ENCODE measurements at regions not wholly inside any gene's neighbourhood (a gene's known extent, or its start where the extent isn't known, plus 50 kb on each side); places are given as distances from the start of the nearest gene placed in this dataset.

- DNase-seq (ENCODE audit: low spot score) = no peak
Measured at GRCh38 chr4:127081041-127081440, 551.7 kb upstream of the INTU start.

GRCh38 chr4:127082986-127083385 is 549.8 kb upstream of the INTU start:
- no peak for DNase-seq (ENCODE audit: low spot score)

- peak; percentile 8 for DNase-seq (ENCODE audit: low spot score)
Measured at GRCh38 chr4:127084666-127085065, 548.1 kb upstream of the INTU start.

GRCh38 chr4:127097061-127097460 is 535.7 kb upstream of the INTU start:
- DNase-seq (ENCODE audit: low spot score) = peak; percentile 8

GRCh38 chr4:127102361-127102760 is 530.4 kb upstream of the INTU start:
- no peak for DNase-seq (ENCODE audit: low spot score)

- no peak for DNase-seq (ENCODE audit: low spot score)
Measured at GRCh38 chr4:127103681-127104115, 529.1 kb upstream of the INTU start.

- no peak for DNase-seq (ENCODE audit: low spot score)
Measured at GRCh38 chr4:127113844-127114362, 518.9 kb upstream of the INTU start.

GRCh38 chr4:127118681-127119080 is 514.1 kb upstream of the INTU start:
- no peak for DNase-seq (ENCODE audit: low spot score)

- DNase-seq (ENCODE audit: low spot score) = no peak
Measured at GRCh38 chr4:127120441-127121090, 512.2 kb upstream of the INTU start.

- no peak for DNase-seq (ENCODE audit: low spot score)
Measured at GRCh38 chr4:127124919-127125318, 507.8 kb upstream of the INTU start.

- DNase-seq (ENCODE audit: low spot score) = no peak
Measured at GRCh38 chr4:127126718-127127117, 506.0 kb upstream of the INTU start.

- DNase-seq (ENCODE audit: low spot score) = no peak
Measured at GRCh38 chr4:127131527-127131926, 501.2 kb upstream of the INTU start.

- DNase-seq (ENCODE audit: low spot score) = no peak
Measured at GRCh38 chr4:127134490-127134889, 498.3 kb upstream of the INTU start.

GRCh38 chr4:127138586-127138985 is 494.2 kb upstream of the INTU start:
- DNase-seq (ENCODE audit: low spot score) = no peak

GRCh38 chr4:127139788-127140286 is 492.9 kb upstream of the INTU start:
- no peak for DNase-seq (ENCODE audit: low spot score)

GRCh38 chr4:127140306-127140705 is 492.5 kb upstream of the INTU start:
- peak; percentile 25 for DNase-seq (ENCODE audit: low spot score)

- DNase-seq (ENCODE audit: low spot score) = peak; percentile 82
Measured at GRCh38 chr4:127141856-127142255, 490.9 kb upstream of the INTU start.

GRCh38 chr4:127143460-127144195 is 489.1 kb upstream of the INTU start:
- peak; percentile 64 for DNase-seq (ENCODE audit: low spot score)

- DNase-seq (ENCODE audit: low spot score) = no peak
Measured at GRCh38 chr4:127145006-127145540, 487.7 kb upstream of the INTU start.

GRCh38 chr4:127148165-127148564 is 484.6 kb upstream of the INTU start:
- no peak for DNase-seq (ENCODE audit: low spot score)

GRCh38 chr4:127149086-127149485 is 483.7 kb upstream of the INTU start:
- DNase-seq (ENCODE audit: low spot score) = no peak

GRCh38 chr4:127151941-127152340 is 480.8 kb upstream of the INTU start:
- no peak for DNase-seq (ENCODE audit: low spot score)

GRCh38 chr4:127155116-127155515 is 477.6 kb upstream of the INTU start:
- DNase-seq (ENCODE audit: low spot score) = no peak

All from AG08395 (cell line).